IPS DF 19.7 (cell line): ENCODE measurements at regions not wholly inside any gene's neighbourhood (a gene's known extent, or its start where the extent isn't known, plus 50 kb on each side); places are given as distances from the start of the nearest gene placed in this dataset.
"Not testable (repeated sequence)": the region's sequence is repeated elsewhere in the genome, so short reads cannot be mapped to it uniquely, and the experiment has no call there.

Source experiments
- DNase-seq: peaks from one replicate; pipeline ENCODE4 v3.0.0-alpha.2; 2013; ENCODE audit warnings: low read depth, low spot score

GRCh38 chr17:64728041-64728695 lies 66.1 kb upstream of the SMURF2 start:
- DNase-seq: no peak

GRCh38 chr17:64726025-64726424 lies 63.9 kb upstream of the SMURF2 start:
- DNase-seq: not testable (repeated sequence)

GRCh38 chr17:64724246-64724645 lies 62.1 kb upstream of the SMURF2 start:
- not testable (repeated sequence) for DNase-seq

GRCh38 chr17:64723781-64724180 lies 61.7 kb upstream of the SMURF2 start:
- DNase-seq: no peak

- DNase-seq: not testable (repeated sequence)
These were observed 59.4 kb upstream of the SMURF2 start for GRCh38 chr17:64721556-64721955.

GRCh38 chr17:64720253-64720652 lies 58.1 kb upstream of the SMURF2 start:
- DNase-seq: not testable (repeated sequence)

- not testable (repeated sequence) for DNase-seq
These were observed 57.4 kb upstream of the SMURF2 start for GRCh38 chr17:64719517-64719916.

GRCh38 chr17:64718816-64719215 lies 56.7 kb upstream of the SMURF2 start:
- not testable (repeated sequence) for DNase-seq

GRCh38 chr17:64718058-64718457 lies 56.0 kb upstream of the SMURF2 start:
- no peak for DNase-seq

GRCh38 chr17:64716496-64716895 lies 54.4 kb upstream of the SMURF2 start:
- not testable (repeated sequence) for DNase-seq

GRCh38 chr17:64713786-64714185 lies 51.7 kb upstream of the SMURF2 start:
- DNase-seq: not testable (repeated sequence)

GRCh38 chr17:64712557-64713351 lies 50.6 kb upstream of the SMURF2 start:
- not testable (repeated sequence) for DNase-seq
